GM12878 (cell line): ENCODE measurements at regions not wholly inside any gene's neighbourhood (a gene's known extent, or its start where the extent isn't known, plus 50 kb on each side); places are given as distances from the start of the nearest gene placed in this dataset.

ENCODE experiments used
- ATAC-seq: fragments of 200-7000 bp; cut with Tn5 transposase; 3 replicates; pipeline ENCODE4 v1.9.1; 2020; ENCODE audit warnings: mild to moderate bottlenecking, moderate library complexity
- BruUV-seq: library from RNA; stranded (reverse); fragments of 400-500 nt; replicated peaks from 2 replicates; lab custom pipeline; 2021; lab: Mats Ljungman, UMichigan
- CTCF ChIA-PET: fragments of 300-600 bp; sonication (Branson Sonifier 250); formaldehyde crosslinking; extraction: SDS; loops from one replicate; lab custom pipeline; 2021; ENCODE audit warnings: inconsistent platforms; lab: Yijun Ruan, JAX
- POLR2A ChIA-PET: fragments of 350-600 bp; formaldehyde crosslinking; extraction: SDS; loops from one replicate; lab custom pipeline; 2021; ENCODE audit warnings: inconsistent platforms; lab: Charles Lee
- RAD21 ChIA-PET: fragments of 300-600 bp; sonication (Branson Sonifier 250); formaldehyde crosslinking; loops from one replicate; lab custom pipeline; 2023; ENCODE audit warnings: antibody characterized with exemption; ENCODE audit not compliant: unreplicated experiment; lab: Charles Lee
- SMC1A ChIA-PET: fragments of 300-600 bp; sonication (Branson Sonifier 250); formaldehyde crosslinking; loops from one replicate; lab custom pipeline; 2023; ENCODE audit not compliant: unreplicated experiment, uncharacterized antibody; lab: Charles Lee
- DNase-seq: peaks from one replicate; pipeline ENCODE4 v3.0.0-alpha.2; 2011; ENCODE audit warnings: low read depth, low spot score
- FAIRE-seq: peaks from 3 replicates; lab custom pipeline; 2011; peaks lifted over from hg19 to GRCh38; lab: Jason Lieb, UNC
- H2AFZ ChIP-seq: 2 replicates; pipeline ENCODE4 v1.6.0; 2011; ENCODE audit warnings: low read depth, low read length, control low read depth; ENCODE audit not compliant: control insufficient read depth
- H3K27ac ChIP-seq: 2 replicates; pipeline ENCODE4 v1.5.1; 2011; ENCODE audit warnings: control low read depth; ENCODE audit not compliant: control insufficient read depth, insufficient read depth
- H3K27me3 ChIP-seq, 2 experiments: replicated peaks in 1 of 2; 2 replicates each; pipeline versions ENCODE4 v1.6.0 to v1.6.1; 2011; ENCODE audit warnings: low read length in 1 of 2; ENCODE audit not compliant: control insufficient read depth in 2 of 2, insufficient read depth in 2 of 2
- H3K36me3 ChIP-seq, 2 experiments: 2 replicates each; pipeline ENCODE4 v1.5.1; 2011; ENCODE audit warnings: low read length in 1 of 2; ENCODE audit not compliant: control insufficient read depth in 2 of 2, insufficient read depth in 2 of 2
- H3K4me1 ChIP-seq: 2 replicates; pipeline ENCODE4 v1.6.1; 2011; ENCODE audit warnings: mild to moderate bottlenecking, low read length, moderate library complexity, mixed read lengths; ENCODE audit not compliant: control insufficient read depth, insufficient read depth
- H3K4me2 ChIP-seq: 2 replicates; pipeline ENCODE4 v1.6.0; 2011; ENCODE audit warnings: control low read depth; ENCODE audit not compliant: control insufficient read depth, insufficient read depth
- H3K4me3 ChIP-seq: fragments of 200-600 bp; sonication (generic); 2 replicates; pipeline ENCODE4 v1.5.1; 2016
- H3K79me2 ChIP-seq: 2 replicates; pipeline ENCODE4 v1.6.0; 2011; ENCODE audit warnings: low read length; ENCODE audit not compliant: control insufficient read depth, insufficient read depth
- H3K9ac ChIP-seq: 2 replicates; pipeline ENCODE4 v1.8.0; 2011; ENCODE audit warnings: low read length, control low read depth, mixed read lengths; ENCODE audit not compliant: control insufficient read depth, insufficient read depth
- H3K9me3 ChIP-seq: replicated peaks from 3 replicates; pipeline ENCODE4 v1.5.1; 2011; ENCODE audit warnings: mild to moderate bottlenecking, low read length; ENCODE audit not compliant: control insufficient read depth, insufficient read depth
- H4K20me1 ChIP-seq: 2 replicates; pipeline ENCODE4 v1.6.0; 2011; ENCODE audit not compliant: control insufficient read depth, insufficient read depth
- ASH2L ChIP-seq: fragments of 300-600, 200-600 bp; sonication (generic); IDR thresholded peaks from 2 replicates; pipeline ENCODE4 v1.6.1; 2017; ENCODE audit warnings: low read depth, mild to moderate bottlenecking, borderline replicate concordance
- BRCA1 ChIP-seq: IDR thresholded peaks from 2 replicates; pipeline ENCODE4 v1.6.1; 2011; ENCODE audit warnings: low read depth, low read length, improper control_type of control experiment
- CBX5 ChIP-seq: sonication (generic); IDR thresholded peaks from 2 replicates; pipeline ENCODE4 v1.6.1; 2016; ENCODE audit warnings: low read depth, moderate library complexity, mild to moderate bottlenecking, inconsistent platforms
- EP300 ChIP-seq, 2 experiments: fragments of 150-350 bp in 1 of 2; IDR thresholded peaks; 2 replicates each; pipeline ENCODE4 v1.6.1; 2011 to 2012; ENCODE audit warnings: low read depth in 2 of 2, low read length in 2 of 2, borderline replicate concordance in 1 of 2, improper control_type of control experiment in 1 of 2, inconsistent platforms in 1 of 2; ENCODE audit not compliant: control insufficient read depth in 1 of 2
- FOXM1 ChIP-seq: IDR thresholded peaks from 2 replicates; pipeline ENCODE4 v1.6.1; 2012; ENCODE audit warnings: low read depth, mild to moderate bottlenecking, inconsistent platforms, low read length, moderate library complexity
- GABPA ChIP-seq: IDR thresholded peaks from 2 replicates; pipeline ENCODE4 v1.6.1; 2014; ENCODE audit warnings: antibody characterized with exemption, low read depth, mild to moderate bottlenecking, inconsistent platforms
- HDGF ChIP-seq: fragments of 450-650 bp; IDR thresholded peaks from 2 replicates; pipeline ENCODE4 v1.6.1; 2016; ENCODE audit warnings: antibody characterized with exemption
- IRF4 ChIP-seq: IDR thresholded peaks from 2 replicates; pipeline ENCODE4 v1.6.1; 2011; ENCODE audit warnings: low read depth, low read length
- KAT2A ChIP-seq: conservative IDR thresholded peaks from 2 replicates; pipeline ENCODE4 v1.6.1; 2011; ENCODE audit warnings: low read depth, low read length; ENCODE audit not compliant: control insufficient read depth
- MXI1 ChIP-seq: fragments of 150-350 bp; IDR thresholded peaks from 2 replicates; pipeline ENCODE4 v1.6.1; 2011; ENCODE audit warnings: low read depth, mild to moderate bottlenecking, inconsistent platforms, low read length, improper control_type of control experiment
- RBBP5 ChIP-seq: fragments of 200-600 bp; sonication (generic); conservative IDR thresholded peaks from 2 replicates; pipeline ENCODE4 v1.6.1; 2016
- TAF1 ChIP-seq: IDR thresholded peaks from 2 replicates; pipeline ENCODE4 v1.6.1; 2011; ENCODE audit warnings: mild to moderate bottlenecking, low read depth, low read length, borderline replicate concordance
- YBX1 ChIP-seq: fragments of 450-650 bp; IDR thresholded peaks from 2 replicates; pipeline ENCODE4 v1.6.1; 2016; ENCODE audit warnings: antibody characterized with exemption
- ZBED1 ChIP-seq: IDR thresholded peaks from 2 replicates; pipeline ENCODE4 v1.6.1; 2016; ENCODE audit warnings: borderline replicate concordance
- WGBS: methylation state at CpG from one replicate; pipeline ENCODE4 v1.1.6; 2016; ENCODE audit warnings: low lambda C conversion rate; ENCODE audit not compliant: insufficient replicate concordance, insufficient coverage; ENCODE audit errors: missing lambda C conversion rate; 5-methylcytosine and 5-hydroxymethylcytosine counted together
- in situ Hi-C: fragments of 300-500 bp; cut with MboI; formaldehyde crosslinking; loops from 9 replicates; pipeline ENCODE4 v1.14.3; 2018; ENCODE audit warnings: mixed read lengths
- intact Hi-C: fragments of 100-400 bp; cut with micrococcal nuclease; formaldehyde crosslinking; loops from one replicate; pipeline ENCODE4 v1.14.2; 2022; ENCODE audit not compliant: unreplicated experiment
- TF ChIP-seq, protein P1 (sequence below): fragments of 450-650 bp; formaldehyde crosslinking; IDR thresholded peaks from 2 replicates; pipeline ENCODE4 v1.5.0; 2022; ENCODE audit warnings: mild to moderate bottlenecking, missing genetic modification characterization
- TF ChIP-seq, protein P2 (sequence below), 3 experiments: IDR thresholded peaks in 2 of 3; conservative IDR thresholded peaks in 1 of 3; 2 replicates each; pipeline ENCODE4 v1.5.1; 2011; ENCODE audit warnings: low read depth in 3 of 3, low read length in 3 of 3, mild to moderate bottlenecking in 3 of 3, control low read depth in 2 of 3, moderate library complexity in 2 of 3, inconsistent platforms in 1 of 3, mixed read lengths in 1 of 3; ENCODE audit not compliant: control insufficient read depth in 2 of 3, insufficient read depth in 1 of 3; ENCODE audit errors: extremely low read depth in 1 of 3
- TF ChIP-seq, protein P3 (sequence below): fragments of 450-650 bp; IDR thresholded peaks from 2 replicates; pipeline ENCODE4 v1.6.1; 2017; ENCODE audit warnings: mild to moderate bottlenecking, moderate library complexity

DNA sequence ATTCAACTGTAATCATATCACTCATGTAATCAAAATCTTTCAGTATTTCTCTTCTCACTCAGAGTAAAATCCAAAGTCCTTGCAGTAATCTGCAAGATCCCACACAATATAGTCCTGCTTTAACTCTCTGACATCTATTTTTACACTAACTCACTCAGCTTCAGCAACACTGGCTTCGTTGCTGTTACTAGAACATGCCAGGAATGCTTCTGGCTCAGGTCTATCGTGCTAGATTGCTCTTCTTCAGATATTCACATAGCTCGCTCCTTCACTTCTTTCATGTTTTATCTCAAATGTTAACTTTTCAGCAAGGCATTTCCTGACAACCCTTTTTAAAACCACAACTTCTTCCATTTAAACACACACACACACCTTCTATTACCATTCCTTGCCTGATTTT is 331.7 kb upstream of the HTR2C start:
- H3K9me3 ChIP-seq = no peaks in the 10 kb centered on the region
- no peaks in the 10 kb centered on the region for H3K79me2 ChIP-seq
- no peak overlapping the region for H3K9ac ChIP-seq
- BruUV-seq = no TSS peak
- no peak overlapping the region for H2AFZ ChIP-seq
- WGBS = 0% methylated on average over 3 of the region's 3 CpGs
- FAIRE-seq = no peak
- no peak for DNase-seq
- RAD21 ChIA-PET = no interaction called here
- no peaks in the 10 kb centered on the region for H3K4me1 ChIP-seq
- SMC1A ChIA-PET = no interaction called here
- H3K4me2 ChIP-seq = no peak overlapping the region
- H3K27ac ChIP-seq = no peak overlapping the region
- H3K27me3 ChIP-seq = no peaks in the 10 kb centered on the region
- H3K36me3 ChIP-seq = no peaks in the 10 kb centered on the region
- intact Hi-C loops = loop anchor here (5.0 kb wide), 1 partner anchor 420 kb away; no protein-coding TSS in a partner anchor
- H3K4me3 ChIP-seq = no peak overlapping the region
- H4K20me1 ChIP-seq = no peaks in the 10 kb centered on the region
- in situ Hi-C loops = no loop called here
- ATAC-seq = no peak
- POLR2A ChIA-PET = no interaction called here
- CTCF ChIA-PET = interaction anchor here (1.3 kb wide), 1 partner anchor 10 kb away, joined by 3 read pairs; no protein-coding TSS in a partner anchor
- TF ChIP-seq CBX5 (no peak), GABPA (no peak), KAT2A (no peak), ZBED1 (no peak), RBBP5 (no peak), EP300 (IDR thresholded peaks at IDR 0.05; ENCODE audit: borderline replicate concordance in 1 of 2, control insufficient read depth in 1 of 2, low read depth in 2 of 2, low read length in 2 of 2) (no peak), HDGF (no peak), FOXM1 (no peak), MXI1 (no peak), ASH2L (no peak), TAF1 (no peak), BRCA1 (no peak), YBX1 (no peak), IRF4 (no peak)
- TF ChIP-seq, protein P1, sequence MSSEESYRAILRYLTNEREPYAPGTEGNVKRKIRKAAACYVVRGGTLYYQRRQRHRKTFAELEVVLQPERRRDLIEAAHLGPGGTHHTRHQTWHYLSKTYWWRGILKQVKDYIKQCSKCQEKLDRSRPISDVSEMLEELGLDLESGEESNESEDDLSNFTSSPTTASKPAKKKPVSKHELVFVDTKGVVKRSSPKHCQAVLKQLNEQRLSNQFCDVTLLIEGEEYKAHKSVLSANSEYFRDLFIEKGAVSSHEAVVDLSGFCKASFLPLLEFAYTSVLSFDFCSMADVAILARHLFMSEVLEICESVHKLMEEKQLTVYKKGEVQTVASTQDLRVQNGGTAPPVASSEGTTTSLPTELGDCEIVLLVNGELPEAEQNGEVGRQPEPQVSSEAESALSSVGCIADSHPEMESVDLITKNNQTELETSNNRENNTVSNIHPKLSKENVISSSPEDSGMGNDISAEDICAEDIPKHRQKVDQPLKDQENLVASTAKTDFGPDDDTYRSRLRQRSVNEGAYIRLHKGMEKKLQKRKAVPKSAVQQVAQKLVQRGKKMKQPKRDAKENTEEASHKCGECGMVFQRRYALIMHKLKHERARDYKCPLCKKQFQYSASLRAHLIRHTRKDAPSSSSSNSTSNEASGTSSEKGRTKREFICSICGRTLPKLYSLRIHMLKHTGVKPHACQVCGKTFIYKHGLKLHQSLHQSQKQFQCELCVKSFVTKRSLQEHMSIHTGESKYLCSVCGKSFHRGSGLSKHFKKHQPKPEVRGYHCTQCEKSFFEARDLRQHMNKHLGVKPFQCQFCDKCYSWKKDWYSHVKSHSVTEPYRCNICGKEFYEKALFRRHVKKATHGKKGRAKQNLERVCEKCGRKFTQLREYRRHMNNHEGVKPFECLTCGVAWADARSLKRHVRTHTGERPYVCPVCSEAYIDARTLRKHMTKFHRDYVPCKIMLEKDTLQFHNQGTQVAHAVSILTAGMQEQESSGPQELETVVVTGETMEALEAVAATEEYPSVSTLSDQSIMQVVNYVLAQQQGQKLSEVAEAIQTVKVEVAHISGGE (CRISPR knock-in tag) = no peak
- TF ChIP-seq, protein P2, sequence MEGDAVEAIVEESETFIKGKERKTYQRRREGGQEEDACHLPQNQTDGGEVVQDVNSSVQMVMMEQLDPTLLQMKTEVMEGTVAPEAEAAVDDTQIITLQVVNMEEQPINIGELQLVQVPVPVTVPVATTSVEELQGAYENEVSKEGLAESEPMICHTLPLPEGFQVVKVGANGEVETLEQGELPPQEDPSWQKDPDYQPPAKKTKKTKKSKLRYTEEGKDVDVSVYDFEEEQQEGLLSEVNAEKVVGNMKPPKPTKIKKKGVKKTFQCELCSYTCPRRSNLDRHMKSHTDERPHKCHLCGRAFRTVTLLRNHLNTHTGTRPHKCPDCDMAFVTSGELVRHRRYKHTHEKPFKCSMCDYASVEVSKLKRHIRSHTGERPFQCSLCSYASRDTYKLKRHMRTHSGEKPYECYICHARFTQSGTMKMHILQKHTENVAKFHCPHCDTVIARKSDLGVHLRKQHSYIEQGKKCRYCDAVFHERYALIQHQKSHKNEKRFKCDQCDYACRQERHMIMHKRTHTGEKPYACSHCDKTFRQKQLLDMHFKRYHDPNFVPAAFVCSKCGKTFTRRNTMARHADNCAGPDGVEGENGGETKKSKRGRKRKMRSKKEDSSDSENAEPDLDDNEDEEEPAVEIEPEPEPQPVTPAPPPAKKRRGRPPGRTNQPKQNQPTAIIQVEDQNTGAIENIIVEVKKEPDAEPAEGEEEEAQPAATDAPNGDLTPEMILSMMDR (IDR thresholded peaks at IDR 0.05 in 2 of 3, conservative IDR thresholded peaks at IDR 0.05 in 1 of 3; ENCODE audit: control insufficient read depth in 2 of 3, extremely low read depth in 1 of 3, insufficient read depth in 1 of 3, low read depth in 3 of 3, low read length in 3 of 3) = no peak
- TF ChIP-seq, protein P3, sequence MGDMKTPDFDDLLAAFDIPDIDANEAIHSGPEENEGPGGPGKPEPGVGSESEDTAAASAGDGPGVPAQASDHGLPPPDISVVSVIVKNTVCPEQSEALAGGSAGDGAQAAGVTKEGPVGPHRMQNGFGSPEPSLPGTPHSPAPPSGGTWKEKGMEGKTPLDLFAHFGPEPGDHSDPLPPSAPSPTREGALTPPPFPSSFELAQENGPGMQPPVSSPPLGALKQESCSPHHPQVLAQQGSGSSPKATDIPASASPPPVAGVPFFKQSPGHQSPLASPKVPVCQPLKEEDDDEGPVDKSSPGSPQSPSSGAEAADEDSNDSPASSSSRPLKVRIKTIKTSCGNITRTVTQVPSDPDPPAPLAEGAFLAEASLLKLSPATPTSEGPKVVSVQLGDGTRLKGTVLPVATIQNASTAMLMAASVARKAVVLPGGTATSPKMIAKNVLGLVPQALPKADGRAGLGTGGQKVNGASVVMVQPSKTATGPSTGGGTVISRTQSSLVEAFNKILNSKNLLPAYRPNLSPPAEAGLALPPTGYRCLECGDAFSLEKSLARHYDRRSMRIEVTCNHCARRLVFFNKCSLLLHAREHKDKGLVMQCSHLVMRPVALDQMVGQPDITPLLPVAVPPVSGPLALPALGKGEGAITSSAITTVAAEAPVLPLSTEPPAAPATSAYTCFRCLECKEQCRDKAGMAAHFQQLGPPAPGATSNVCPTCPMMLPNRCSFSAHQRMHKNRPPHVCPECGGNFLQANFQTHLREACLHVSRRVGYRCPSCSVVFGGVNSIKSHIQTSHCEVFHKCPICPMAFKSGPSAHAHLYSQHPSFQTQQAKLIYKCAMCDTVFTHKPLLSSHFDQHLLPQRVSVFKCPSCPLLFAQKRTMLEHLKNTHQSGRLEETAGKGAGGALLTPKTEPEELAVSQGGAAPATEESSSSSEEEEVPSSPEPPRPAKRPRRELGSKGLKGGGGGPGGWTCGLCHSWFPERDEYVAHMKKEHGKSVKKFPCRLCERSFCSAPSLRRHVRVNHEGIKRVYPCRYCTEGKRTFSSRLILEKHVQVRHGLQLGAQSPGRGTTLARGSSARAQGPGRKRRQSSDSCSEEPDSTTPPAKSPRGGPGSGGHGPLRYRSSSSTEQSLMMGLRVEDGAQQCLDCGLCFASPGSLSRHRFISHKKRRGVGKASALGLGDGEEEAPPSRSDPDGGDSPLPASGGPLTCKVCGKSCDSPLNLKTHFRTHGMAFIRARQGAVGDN = no peak
